GM21786 (cell line): ENCODE measurements at regions not wholly inside any gene's neighbourhood (a gene's known extent, or its start where the extent isn't known, plus 50 kb on each side); places are given as distances from the start of the nearest gene placed in this dataset.
"Not testable (repeated sequence)": the region's sequence is repeated elsewhere in the genome, so short reads cannot be mapped to it uniquely, and the experiment has no call there.

Experiments
- ATAC-seq: cut with Tn5 transposase; IDR thresholded peaks from one replicate; pipeline ENCODE4 v1.9.1; 2021; ENCODE audit not compliant: unreplicated experiment

DNA sequence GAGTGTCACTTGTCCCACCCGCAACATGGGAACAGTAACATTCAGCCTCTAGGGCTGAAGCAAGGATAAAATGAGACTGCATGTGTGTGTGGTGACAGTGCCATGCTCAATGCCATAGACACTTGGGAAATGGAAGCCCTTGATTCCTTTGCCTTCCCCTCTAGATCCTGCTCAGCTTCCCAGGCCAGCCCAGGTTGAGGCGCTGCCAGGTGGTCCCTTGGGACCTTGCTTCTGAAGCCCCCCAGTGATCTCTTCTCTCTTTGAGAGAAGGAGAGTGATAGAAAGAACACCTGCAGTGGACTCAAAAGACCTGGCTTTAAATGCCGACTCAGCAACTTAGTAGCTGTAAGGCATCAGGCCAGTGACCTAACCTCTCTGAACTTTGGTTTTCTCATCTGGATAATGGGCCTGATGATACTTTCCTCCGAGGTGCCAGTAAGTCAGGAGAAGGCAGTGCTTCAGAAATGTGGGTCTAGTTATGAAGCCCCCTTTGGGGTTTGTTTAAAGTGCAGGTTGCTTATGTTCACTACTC, 144.5 kb downstream of the RPLP1 start:
- ATAC-seq: no peak

DNA sequence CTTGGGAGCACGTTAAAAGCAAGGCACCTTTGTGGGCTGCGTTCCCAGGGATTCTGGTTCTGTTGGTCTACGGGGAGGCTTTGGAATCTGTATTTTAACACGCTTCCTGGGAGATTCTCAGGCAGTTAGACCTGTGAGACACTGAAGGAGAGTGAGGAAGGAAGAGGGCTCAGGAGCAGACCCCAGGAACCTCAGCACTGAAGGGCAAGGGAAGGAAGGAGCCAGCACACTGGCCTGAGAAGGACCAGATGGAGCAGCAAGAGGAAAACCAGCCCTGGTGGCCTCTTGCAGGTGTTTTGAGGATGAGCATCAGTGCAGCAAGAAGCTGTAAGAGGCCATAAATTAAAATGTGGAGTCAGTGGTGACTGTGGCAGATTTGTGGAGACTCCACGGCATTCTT, 146.7 kb downstream of the RPLP1 start:
- ATAC-seq: no peak

DNA sequence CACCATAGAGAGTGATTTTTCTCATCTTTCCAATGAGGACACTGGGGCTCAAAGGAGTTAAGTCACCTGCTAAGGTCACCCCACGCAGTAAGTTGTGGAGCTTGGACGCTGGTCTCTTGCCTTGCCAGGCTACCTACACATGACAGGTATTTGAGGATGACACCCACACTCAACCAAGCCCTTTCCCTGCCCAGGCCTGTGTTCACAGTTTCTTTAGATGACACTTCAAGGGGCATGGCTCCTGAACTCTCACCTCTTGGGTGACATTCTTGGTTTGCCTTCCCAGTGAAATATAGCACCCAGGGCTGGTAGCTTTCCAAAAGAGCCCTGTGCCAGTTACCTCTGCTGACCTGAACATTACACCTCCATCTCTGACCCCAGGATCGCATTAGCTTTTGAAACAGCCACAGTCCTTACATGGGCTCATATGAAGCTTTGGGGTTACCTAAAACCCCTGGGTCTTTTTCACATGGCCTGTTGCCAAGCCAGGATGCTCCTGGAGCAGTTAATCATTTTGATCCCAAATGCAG, 148.0 kb downstream of the RPLP1 start:
- ATAC-seq: no peak

DNA sequence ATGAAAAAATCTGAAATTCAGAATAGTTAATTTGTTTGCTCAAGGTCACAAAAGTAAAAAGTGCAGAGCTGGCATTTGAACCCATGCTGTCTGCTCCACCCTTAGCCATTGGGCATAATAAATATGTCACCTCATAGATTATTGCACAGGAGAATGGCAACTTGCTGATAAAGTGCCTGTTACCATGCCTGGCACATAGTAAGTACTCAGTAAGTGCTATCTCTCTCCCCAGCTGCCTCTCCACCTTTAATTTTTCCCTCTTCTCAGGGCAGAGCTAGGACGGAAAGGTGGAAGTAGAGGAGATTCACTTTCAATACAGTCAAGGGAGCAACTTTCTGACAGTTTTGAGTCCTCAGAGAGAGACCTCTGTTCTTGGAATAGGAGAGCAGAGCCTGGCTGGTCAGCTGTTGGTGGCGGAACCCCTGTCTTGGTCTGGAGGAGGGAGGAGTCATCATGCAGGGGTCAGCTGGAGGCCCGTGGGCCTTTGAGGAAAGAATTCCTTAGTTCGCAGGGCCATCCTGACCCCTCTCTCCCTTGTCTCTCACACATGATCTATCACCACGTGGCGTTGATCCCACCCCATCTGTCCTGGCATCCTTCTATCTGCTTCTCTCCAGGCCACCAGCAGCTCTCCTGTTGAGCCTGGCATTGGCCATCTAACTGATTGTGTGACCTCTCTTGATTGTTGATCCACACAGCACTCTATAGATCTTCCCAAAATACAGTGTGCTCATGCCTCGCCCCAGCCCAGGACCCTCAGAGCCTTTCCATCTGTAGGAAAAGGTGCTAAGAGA, 149.3 kb downstream of the RPLP1 start:
- ATAC-seq: no peak

DNA sequence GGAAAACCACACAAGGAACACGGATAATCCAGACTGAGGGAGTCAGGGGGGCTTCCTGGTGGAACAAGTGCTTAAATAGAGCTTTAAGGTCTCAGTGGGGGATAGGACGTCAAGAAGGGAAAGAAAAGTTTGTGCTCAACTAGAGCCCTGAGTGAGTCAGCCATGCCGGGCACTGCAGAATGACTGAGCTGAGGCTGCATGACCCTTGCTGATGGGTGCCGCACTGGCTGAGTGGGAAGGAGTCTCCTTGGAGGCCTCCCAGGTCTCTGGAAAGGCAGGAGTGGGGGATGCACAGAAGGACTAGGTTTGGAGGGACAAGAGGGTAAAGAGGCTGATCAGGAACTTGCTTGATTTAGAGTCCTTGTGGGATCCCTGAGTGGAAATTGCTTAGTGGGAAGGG, 150.3 kb downstream of the RPLP1 start:
- ATAC-seq: no peak

DNA sequence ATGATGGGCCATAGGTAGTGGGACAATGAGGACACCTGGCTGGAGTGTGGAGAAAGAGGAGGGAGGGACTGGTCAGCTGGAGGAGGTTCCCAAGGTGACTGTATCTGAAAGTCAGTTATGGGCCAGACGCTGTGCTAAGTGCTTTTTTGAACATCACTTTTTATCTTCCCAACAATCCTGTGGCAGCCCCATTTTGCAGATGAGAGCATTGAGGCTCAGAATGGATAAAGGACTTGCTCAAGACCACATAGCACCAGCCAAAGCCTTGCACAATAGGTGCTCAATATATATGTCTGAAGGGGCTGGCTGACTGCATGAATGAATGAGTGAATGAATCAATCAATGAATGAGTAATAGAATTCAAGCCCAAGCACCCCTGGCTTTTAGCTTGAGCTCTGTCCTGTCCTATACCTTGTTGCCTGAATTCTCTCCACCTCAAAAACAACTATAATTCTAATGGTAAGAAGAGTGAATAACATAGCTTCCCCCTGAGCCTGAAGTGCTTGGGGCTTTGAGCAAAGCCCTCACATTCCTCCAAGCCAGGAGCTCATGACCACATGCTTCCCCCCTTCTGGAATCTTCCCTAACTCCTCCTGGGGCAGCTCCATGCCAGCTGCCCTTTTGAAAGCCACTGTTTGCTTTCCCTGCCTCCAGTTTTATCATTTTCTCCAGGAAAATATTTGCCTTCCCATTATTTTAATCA, 150.9 kb downstream of the RPLP1 start:
- no peak for ATAC-seq

- ATAC-seq: no peak
Observed at GRCh38 chr15:69604072-69604411, 151.4 kb downstream of the RPLP1 start.

DNA sequence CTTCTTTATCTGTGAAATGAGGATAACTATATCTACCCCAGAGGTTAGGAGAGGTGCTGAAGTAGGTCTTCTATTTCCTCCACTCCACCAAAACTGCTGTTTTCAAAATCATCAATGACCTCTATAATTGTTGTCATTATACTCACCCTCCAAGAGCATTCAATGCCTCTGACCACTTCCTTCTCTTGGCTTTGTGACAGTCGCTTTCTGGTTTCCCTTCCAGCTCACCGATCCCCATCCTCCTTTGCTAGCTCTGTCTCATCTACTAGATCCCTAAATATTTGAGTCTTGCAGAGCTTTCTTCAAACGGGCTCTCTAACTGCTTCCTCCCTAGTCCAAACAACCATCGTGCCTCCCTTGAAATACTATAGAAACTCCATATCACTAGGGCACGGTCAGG, 153.5 kb downstream of the RPLP1 start:
- ATAC-seq: no peak

DNA sequence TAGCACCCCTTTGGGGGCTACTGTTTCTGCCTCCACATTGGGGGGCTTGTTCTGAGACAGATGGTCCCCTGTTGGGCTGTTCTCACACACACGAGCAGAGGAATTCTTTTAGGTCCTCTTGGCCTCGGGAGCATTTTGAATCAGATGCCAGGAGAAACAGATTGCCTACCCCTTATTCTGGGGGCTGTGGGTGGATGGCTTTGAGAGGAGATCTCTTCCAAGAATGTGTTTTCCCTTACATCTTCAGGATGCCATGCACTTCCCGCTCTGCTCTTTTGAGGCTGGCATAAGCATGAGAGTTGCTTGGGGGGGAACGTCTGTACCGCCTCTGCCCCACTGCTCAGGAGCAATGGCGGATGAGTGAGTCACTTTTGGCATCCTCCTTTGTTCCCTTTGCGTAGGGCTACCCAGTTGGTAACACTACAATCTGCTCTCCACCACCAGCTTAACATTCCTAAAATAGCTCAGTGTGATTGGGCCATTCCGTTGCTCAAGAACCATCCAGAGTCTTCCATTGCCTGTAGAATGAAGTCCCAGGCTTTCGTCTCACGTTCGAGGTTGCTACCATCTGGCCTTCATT, 154.4 kb downstream of the RPLP1 start:
- no peak for ATAC-seq

- ATAC-seq: no peak
Observed at GRCh38 chr15:69608661-69609060, 156.0 kb downstream of the RPLP1 start.

GRCh38 chr15:69609176-69609575, 156.6 kb downstream of the RPLP1 start:
- ATAC-seq: no peak

DNA sequence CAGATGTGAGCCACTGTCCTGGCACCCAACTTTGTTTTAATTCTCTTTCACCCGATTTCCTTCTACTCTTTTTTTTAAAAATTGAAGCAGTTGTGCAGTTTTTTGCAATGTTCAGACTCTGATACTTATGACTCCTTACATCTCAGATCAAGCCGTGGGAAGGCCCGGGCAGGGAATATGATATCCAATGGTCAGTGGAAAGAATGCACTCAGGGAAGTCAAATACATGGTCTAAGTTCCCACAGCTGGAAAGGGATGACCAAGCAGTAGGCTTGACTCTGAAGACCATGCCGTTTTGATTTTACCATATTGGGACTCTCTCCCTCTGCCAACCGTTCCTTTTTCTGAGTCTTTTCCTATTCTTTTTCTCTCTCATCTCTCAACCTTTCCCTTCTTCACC, 157.2 kb downstream of the RPLP1 start:
- no peak for ATAC-seq

- ATAC-seq: no peak
Observed at GRCh38 chr15:69610277-69610676, 157.7 kb downstream of the RPLP1 start.

GRCh38 chr15:69610858-69611257, 158.2 kb downstream of the RPLP1 start:
- ATAC-seq: no peak

GRCh38 chr15:69612112-69612511, 159.5 kb downstream of the RPLP1 start:
- no peak for ATAC-seq

GRCh38 chr15:69613182-69613581, 160.6 kb downstream of the RPLP1 start:
- ATAC-seq: no peak

DNA sequence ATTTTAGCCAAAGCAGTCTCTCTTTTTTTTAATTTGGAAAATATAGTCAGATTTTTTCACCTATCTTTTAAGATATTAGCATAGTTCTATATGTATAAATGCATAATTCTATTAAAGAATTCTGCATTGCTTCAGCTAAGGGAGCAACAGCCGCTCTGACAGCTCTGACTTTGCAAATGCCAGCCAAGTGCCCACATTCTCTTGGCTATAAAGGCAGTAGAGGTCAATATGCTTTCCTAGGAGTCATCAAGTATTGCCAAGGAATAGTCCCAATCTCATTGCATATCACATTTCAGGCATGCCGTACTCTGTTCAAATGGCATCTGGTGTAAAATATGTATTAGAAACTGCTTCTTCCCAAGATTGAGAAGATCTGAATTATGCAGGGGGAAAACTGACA, 161.4 kb downstream of the RPLP1 start:
- no peak for ATAC-seq

DNA sequence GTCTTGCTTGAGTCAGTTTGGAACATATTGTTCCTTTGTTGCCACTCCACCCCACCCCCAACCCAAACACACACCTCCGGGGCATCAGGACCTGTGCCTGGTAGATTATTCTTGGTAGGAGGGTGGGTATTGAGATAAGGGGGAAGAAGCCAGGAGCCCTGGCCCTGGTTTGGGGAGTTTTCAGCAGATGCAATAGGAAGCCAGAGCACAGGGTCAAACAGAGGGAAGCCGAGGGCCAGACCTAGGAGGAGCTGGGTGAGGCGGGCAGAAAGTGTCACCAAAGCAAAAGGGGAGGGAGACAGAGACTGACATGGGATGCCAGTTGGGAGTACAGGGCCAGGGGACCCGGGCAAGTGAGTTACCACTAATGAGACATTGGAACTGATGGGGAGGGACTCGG, 163.1 kb downstream of the RPLP1 start:
- ATAC-seq: no peak

GRCh38 chr15:69616558-69616957, 163.9 kb downstream of the RPLP1 start:
- no peak for ATAC-seq

DNA sequence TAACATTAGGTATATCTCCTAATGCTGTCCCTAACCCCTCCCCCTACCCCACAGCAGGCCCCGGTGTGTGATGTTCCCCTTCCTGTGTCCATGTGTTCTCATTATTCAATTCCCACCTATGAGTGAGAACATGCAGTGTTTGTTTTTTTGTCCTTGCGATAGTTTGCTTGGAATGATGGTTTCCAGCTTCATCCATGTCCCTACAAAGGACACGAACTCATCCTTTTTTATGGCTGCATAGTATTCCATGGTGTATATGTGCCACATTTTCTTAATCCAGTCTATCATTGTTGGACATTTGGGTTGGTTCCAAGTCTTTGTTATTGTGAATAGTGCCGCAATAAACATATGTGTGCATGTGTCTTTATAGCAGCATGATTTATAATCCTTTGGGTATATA, 164.5 kb downstream of the RPLP1 start:
- not testable (repeated sequence) for ATAC-seq

GRCh38 chr15:69623392-69624154, 171.0 kb downstream of the RPLP1 start:
- ATAC-seq: no peak
